ENCODE measurements at regions not wholly inside any gene's neighbourhood (a gene's known extent, or its start where the extent isn't known, plus 50 kb on each side); places are given as distances from the start of the nearest gene placed in this dataset.

DNA sequence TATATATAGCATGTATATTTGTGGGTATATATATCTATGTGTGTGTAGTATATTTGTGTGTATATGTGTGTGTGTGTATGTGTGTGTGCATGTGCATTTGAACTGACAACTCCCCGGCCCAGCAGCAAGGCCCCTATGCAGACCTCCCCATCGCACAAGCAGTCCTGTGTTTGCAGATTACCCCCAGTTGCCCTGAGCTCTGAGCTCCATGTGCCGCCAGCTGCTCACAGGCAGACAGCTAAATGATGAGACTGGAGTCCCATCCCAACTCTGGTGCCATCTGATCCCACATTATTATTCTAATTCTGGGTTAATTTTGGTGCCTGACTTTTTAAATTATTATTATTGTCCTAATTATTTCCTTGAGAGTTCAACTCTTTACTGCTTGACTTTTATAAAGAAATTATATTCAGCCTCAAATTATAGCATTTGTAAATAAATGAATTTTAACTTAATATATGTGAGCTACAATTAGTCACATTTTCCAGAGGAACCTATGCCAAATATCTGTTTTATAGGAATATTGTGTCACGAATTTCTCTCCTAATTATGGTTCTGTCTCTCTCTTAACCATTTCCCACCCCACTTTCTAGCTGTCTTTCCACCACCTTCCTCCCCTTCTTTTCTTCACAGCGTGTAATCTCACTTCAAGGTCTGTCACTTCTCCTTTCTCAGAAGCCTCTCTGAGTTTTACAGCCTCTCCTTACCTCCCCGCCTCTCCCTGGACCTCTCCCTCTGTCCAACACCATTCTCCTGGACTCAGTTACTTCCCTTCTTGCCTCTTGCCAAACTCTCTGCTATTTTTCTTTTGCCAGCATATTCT, 90.6 kb upstream of the SYNDIG1 start:
- TF ChIP-seq TAF1 (conservative IDR thresholded peaks at IDR 0.05): no peak
- TF ChIP-seq, protein P1, sequence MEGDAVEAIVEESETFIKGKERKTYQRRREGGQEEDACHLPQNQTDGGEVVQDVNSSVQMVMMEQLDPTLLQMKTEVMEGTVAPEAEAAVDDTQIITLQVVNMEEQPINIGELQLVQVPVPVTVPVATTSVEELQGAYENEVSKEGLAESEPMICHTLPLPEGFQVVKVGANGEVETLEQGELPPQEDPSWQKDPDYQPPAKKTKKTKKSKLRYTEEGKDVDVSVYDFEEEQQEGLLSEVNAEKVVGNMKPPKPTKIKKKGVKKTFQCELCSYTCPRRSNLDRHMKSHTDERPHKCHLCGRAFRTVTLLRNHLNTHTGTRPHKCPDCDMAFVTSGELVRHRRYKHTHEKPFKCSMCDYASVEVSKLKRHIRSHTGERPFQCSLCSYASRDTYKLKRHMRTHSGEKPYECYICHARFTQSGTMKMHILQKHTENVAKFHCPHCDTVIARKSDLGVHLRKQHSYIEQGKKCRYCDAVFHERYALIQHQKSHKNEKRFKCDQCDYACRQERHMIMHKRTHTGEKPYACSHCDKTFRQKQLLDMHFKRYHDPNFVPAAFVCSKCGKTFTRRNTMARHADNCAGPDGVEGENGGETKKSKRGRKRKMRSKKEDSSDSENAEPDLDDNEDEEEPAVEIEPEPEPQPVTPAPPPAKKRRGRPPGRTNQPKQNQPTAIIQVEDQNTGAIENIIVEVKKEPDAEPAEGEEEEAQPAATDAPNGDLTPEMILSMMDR (IDR thresholded peaks at IDR 0.05; ENCODE audit: low read depth, low read length, missing input control): no peak
